OCI-LY7 (cell line): ENCODE measurements at regions not wholly inside any gene's neighbourhood (a gene's known extent, or its start where the extent isn't known, plus 50 kb on each side); places are given as distances from the start of the nearest gene placed in this dataset.

Experiments used
- BruUV-seq: library from RNA; stranded (reverse); fragments of 400-500 nt; replicated peaks from 2 replicates; lab custom pipeline; 2021; lab: Mats Ljungman, UMichigan
- CTCF ChIA-PET: fragments of 300-600 bp; sonication (Branson Sonifier 250); formaldehyde crosslinking; loops from one replicate; lab custom pipeline; 2022; ENCODE audit warnings: antibody characterized with exemption; ENCODE audit not compliant: unreplicated experiment; lab: Charles Lee
- POLR2A ChIA-PET: fragments of 300-600 bp; sonication (Branson Sonifier 250); formaldehyde crosslinking; loops from one replicate; lab custom pipeline; 2022; ENCODE audit warnings: antibody characterized with exemption; lab: Charles Lee
- DNase-seq: peaks from one replicate; pipeline ENCODE4 v3.0.0-alpha.2; 2015; ENCODE audit warnings: low spot score
- H2AFZ ChIP-seq: fragments of 200-600 bp; sonication (generic), shearing (Covaris generic); 2 replicates; pipeline ENCODE4 v1.6.1; 2014; ENCODE audit warnings: mild to moderate bottlenecking, antibody characterized with exemption, low read length, moderate library complexity
- H3K27ac ChIP-seq: fragments of 200-600 bp; sonication (generic); 2 replicates; pipeline ENCODE4 v1.5.1; 2014; ENCODE audit warnings: mixed run types, low read depth, mild to moderate bottlenecking, moderate library complexity, low read length, inconsistent platforms; ENCODE audit not compliant: poor library complexity, severe bottlenecking
- H3K36me3 ChIP-seq: fragments of 200-600 bp; sonication (generic); 2 replicates; pipeline ENCODE4 v1.6.1; 2014; ENCODE audit warnings: mild to moderate bottlenecking, antibody characterized with exemption, low read length, moderate library complexity, mixed read lengths; ENCODE audit not compliant: insufficient read depth
- H3K4me1 ChIP-seq: fragments of 200-600 bp; sonication (generic); 2 replicates; pipeline ENCODE4 v1.5.1; 2014; ENCODE audit warnings: mild to moderate bottlenecking, low read length; ENCODE audit not compliant: insufficient read depth, poor library complexity, severe bottlenecking
- H3K4me2 ChIP-seq: fragments of 200-600 bp; sonication (generic); 2 replicates; pipeline ENCODE4 v1.6.1; 2014; ENCODE audit warnings: mild to moderate bottlenecking, low read length
- H3K4me3 ChIP-seq: fragments of 200-600 bp; sonication (generic); 2 replicates; pipeline ENCODE4 v1.5.1; 2014; ENCODE audit warnings: mild to moderate bottlenecking, low read depth, low read length; ENCODE audit not compliant: poor library complexity, severe bottlenecking
- H3K79me2 ChIP-seq: fragments of 200-600 bp; sonication (generic); 2 replicates; pipeline ENCODE4 v1.6.1; 2016; ENCODE audit warnings: low read depth, mild to moderate bottlenecking, low read length, moderate library complexity, mixed read lengths; ENCODE audit not compliant: insufficient read depth
- H3K9me2 ChIP-seq: fragments of 200-600 bp; sonication (generic); 2 replicates; pipeline ENCODE4 v1.6.1; 2016; ENCODE audit warnings: mild to moderate bottlenecking, low read length, mixed read lengths; ENCODE audit not compliant: insufficient read depth
- H3K9me3 ChIP-seq: fragments of 200-600 bp; sonication (generic); 2 replicates; pipeline ENCODE4 v1.6.1; 2014; ENCODE audit warnings: mild to moderate bottlenecking, mixed run types, low read length, mixed read lengths
- H4K20me1 ChIP-seq: fragments of 200-600 bp; sonication (generic); 2 replicates; pipeline ENCODE4 v1.6.1; 2014; ENCODE audit warnings: mild to moderate bottlenecking, antibody characterized with exemption, low read length, moderate library complexity, mixed read lengths; ENCODE audit not compliant: insufficient read depth
- CTCF ChIP-seq: fragments of 200-600 bp; sonication (generic); conservative IDR thresholded peaks from 2 replicates; pipeline ENCODE4 v1.5.1; 2014; ENCODE audit warnings: mild to moderate bottlenecking, antibody characterized with exemption, low read length, moderate library complexity, mixed read lengths
- EZH2phosphoT487 ChIP-seq: fragments of 200-600 bp; sonication (generic); IDR thresholded peaks from 2 replicates; pipeline ENCODE4 v1.6.1; 2018; ENCODE audit warnings: low read depth, borderline replicate concordance, mild to moderate bottlenecking, mixed run types, antibody characterized with exemption, low read length, moderate library complexity, mixed read lengths
- intact Hi-C: fragments of 100-400 bp; cut with micrococcal nuclease; formaldehyde crosslinking; loops from one replicate; pipeline ENCODE4 v1.10.0; 2022; ENCODE audit not compliant: unreplicated experiment

GRCh38 chr4:54915276-54915675 lies 210.1 kb downstream of the KDR start:
- TF ChIP-seq EZH2phosphoT487 (no peak), CTCF (no peak)
- CTCF ChIA-PET, result no interaction called here
- DNase-seq, result no peak
- H2AFZ ChIP-seq, result no peak overlapping the region
- no peaks in the 10 kb centered on the region for H3K9me3 ChIP-seq
- no peaks in the 10 kb centered on the region for H4K20me1 ChIP-seq
- no peak overlapping the region for H3K27ac ChIP-seq
- H3K4me1 ChIP-seq, result peaks cover 3% of the 10 kb centered on the region
- intact Hi-C loops, result no loop called here
- POLR2A ChIA-PET, result no interaction called here
- no peak overlapping the region for H3K4me3 ChIP-seq
- no peaks in the 10 kb centered on the region for H3K36me3 ChIP-seq
- BruUV-seq, result no TSS peak
- H3K79me2 ChIP-seq, result no peaks in the 10 kb centered on the region
- H3K9me2 ChIP-seq, result no peaks in the 10 kb centered on the region
- H3K4me2 ChIP-seq, result no peak overlapping the region

- Histone ChIP-seq H2AFZ (no peak overlapping the region), H4K20me1 (no peaks in the 10 kb centered on the region), H3K9me2 (no peaks in the 10 kb centered on the region), H3K9me3 (no peaks in the 10 kb centered on the region), H3K27ac (no peak overlapping the region), H3K79me2 (no peaks in the 10 kb centered on the region), H3K4me1 (peaks cover 8% of the 10 kb centered on the region), H3K36me3 (no peaks in the 10 kb centered on the region), H3K4me2 (no peak overlapping the region), H3K4me3 (no peak overlapping the region)
- intact Hi-C loops, result no loop called here
- no TSS peak for BruUV-seq
- POLR2A ChIA-PET, result interaction anchor here (0.6 kb wide), 1 partner anchor 103 kb away, joined by 3 read pairs; no protein-coding TSS in a partner anchor
- DNase-seq, result no peak
- CTCF ChIA-PET, result no interaction called here
- TF ChIP-seq CTCF, result no peak
- TF ChIP-seq EZH2phosphoT487, result no peak
These were observed 210.6 kb downstream of the KDR start for GRCh38 chr4:54914781-54915180.

- Histone ChIP-seq H3K4me1 (peaks cover 15% of the 10 kb centered on the region), H3K27ac (no peak overlapping the region), H4K20me1 (no peaks in the 10 kb centered on the region), H3K36me3 (no peaks in the 10 kb centered on the region), H2AFZ (no peak overlapping the region), H3K79me2 (no peaks in the 10 kb centered on the region), H3K9me2 (no peaks in the 10 kb centered on the region), H3K9me3 (no peaks in the 10 kb centered on the region), H3K4me2 (no peak overlapping the region), H3K4me3 (no peak overlapping the region)
- DNase-seq, result no peak
- TF ChIP-seq CTCF (no peak), EZH2phosphoT487 (no peak)
- BruUV-seq, result no TSS peak
- CTCF ChIA-PET, result no interaction called here
- intact Hi-C loops, result no loop called here
- POLR2A ChIA-PET, result interaction anchor here (0.6 kb wide), 1 partner anchor 21 kb away, joined by 3 read pairs; no protein-coding TSS in a partner anchor
These were observed 211.5 kb downstream of the KDR start for GRCh38 chr4:54913751-54914526.
